ENCODE measurements at regions not wholly inside any gene's neighbourhood (a gene's known extent, or its start where the extent isn't known, plus 50 kb on each side); places are given as distances from the start of the nearest gene placed in this dataset.

GRCh38 chr13:67776151-67776550, 546.0 kb upstream of the PCDH9 start:
- TF ChIP-seq CTCF (IDR thresholded peaks at IDR 0.05) (no peak), EP300 (IDR thresholded peaks at IDR 0.05) (no peak), POLR2A (IDR thresholded peaks at IDR 0.05) (no peak), POLR2AphosphoS5 (IDR thresholded peaks at IDR 0.05) (no peak)

Data from sigmoid colon (tissue), 4 donors.